C4-2B (cell line): ENCODE measurements at regions not wholly inside any gene's neighbourhood (a gene's known extent, or its start where the extent isn't known, plus 50 kb on each side); places are given as distances from the start of the nearest gene placed in this dataset.

Experiments
- ZFX ChIP-seq: fragments of 450-650 bp; IDR thresholded peaks from 2 replicates; pipeline ENCODE4 v1.6.1; 2017
- TF ChIP-seq, protein P1 (sequence below): fragments of 450-650 bp; conservative IDR thresholded peaks from 2 replicates; pipeline ENCODE4 v1.5.1; 2017; ENCODE audit warnings: mild to moderate bottlenecking

GRCh38 chr17:31691251-31691905 is 167.7 kb downstream of the COPRS start:
- TF ChIP-seq, protein P1, sequence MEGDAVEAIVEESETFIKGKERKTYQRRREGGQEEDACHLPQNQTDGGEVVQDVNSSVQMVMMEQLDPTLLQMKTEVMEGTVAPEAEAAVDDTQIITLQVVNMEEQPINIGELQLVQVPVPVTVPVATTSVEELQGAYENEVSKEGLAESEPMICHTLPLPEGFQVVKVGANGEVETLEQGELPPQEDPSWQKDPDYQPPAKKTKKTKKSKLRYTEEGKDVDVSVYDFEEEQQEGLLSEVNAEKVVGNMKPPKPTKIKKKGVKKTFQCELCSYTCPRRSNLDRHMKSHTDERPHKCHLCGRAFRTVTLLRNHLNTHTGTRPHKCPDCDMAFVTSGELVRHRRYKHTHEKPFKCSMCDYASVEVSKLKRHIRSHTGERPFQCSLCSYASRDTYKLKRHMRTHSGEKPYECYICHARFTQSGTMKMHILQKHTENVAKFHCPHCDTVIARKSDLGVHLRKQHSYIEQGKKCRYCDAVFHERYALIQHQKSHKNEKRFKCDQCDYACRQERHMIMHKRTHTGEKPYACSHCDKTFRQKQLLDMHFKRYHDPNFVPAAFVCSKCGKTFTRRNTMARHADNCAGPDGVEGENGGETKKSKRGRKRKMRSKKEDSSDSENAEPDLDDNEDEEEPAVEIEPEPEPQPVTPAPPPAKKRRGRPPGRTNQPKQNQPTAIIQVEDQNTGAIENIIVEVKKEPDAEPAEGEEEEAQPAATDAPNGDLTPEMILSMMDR = no peak
- TF ChIP-seq ZFX = no peak
